HCT116 (cell line): ENCODE measurements at regions not wholly inside any gene's neighbourhood (a gene's known extent, or its start where the extent isn't known, plus 50 kb on each side); places are given as distances from the start of the nearest gene placed in this dataset.

ENCODE experiments used
- ATAC-seq: fragments of 200-7000 bp; cut with Tn5 transposase; 2 replicates; pipeline ENCODE4 v1.9.1; 2020; ENCODE audit warnings: mild to moderate bottlenecking, moderate library complexity
- BruUV-seq: library from RNA; stranded (reverse); fragments of 400-500 nt; replicated peaks from 2 replicates; lab custom pipeline; 2021; lab: Mats Ljungman, UMichigan
- CTCF ChIA-PET: fragments of 300-600 bp; sonication (Branson Sonifier 250); formaldehyde crosslinking; loops from one replicate; lab custom pipeline; 2021; ENCODE audit warnings: antibody characterized with exemption; lab: Charles Lee
- POLR2A ChIA-PET: fragments of 300-600, 350-600 bp; sonication (Branson Sonifier 250); formaldehyde crosslinking; loops from one replicate; lab custom pipeline; 2021; ENCODE audit warnings: antibody characterized with exemption; lab: Charles Lee
- RAD21 ChIA-PET, 2 experiments: fragments of 300-600 bp; sonication (Branson Sonifier 250); formaldehyde crosslinking; loops; one replicate each; lab custom pipeline; 2023; ENCODE audit warnings: low total read pairs in 2 of 2; ENCODE audit not compliant: uncharacterized antibody in 2 of 2, unreplicated experiment in 2 of 2, low non-redundant PET in 1 of 2; lab: Charles Lee
- DNase-seq: peaks from one replicate; pipeline ENCODE4 v3.0.0-alpha.2; 2010; ENCODE audit warnings: low read depth, low spot score
- H2AFZ ChIP-seq: fragments of 200-600 bp; shearing (Covaris generic), sonication (generic); 2 replicates; pipeline ENCODE4 v1.6.1; 2017; ENCODE audit warnings: low read depth, mixed run types, mixed read lengths, antibody characterized with exemption, low read length; ENCODE audit not compliant: poor library complexity, severe bottlenecking
- H3K27ac ChIP-seq: 2 replicates; pipeline ENCODE4 v1.5.1; 2012; ENCODE audit warnings: low read depth, low read length
- H3K27me3 ChIP-seq: fragments of 200-600 bp; sonication (generic); 2 replicates; pipeline ENCODE4 v1.6.1; 2016; ENCODE audit warnings: mixed run types, low read length, mixed read lengths; ENCODE audit not compliant: insufficient read depth
- H3K36me3 ChIP-seq, 2 experiments: fragments of 200-500 bp in 1 of 2; fragments of 200-600 bp in 1 of 2; sonication (Bioruptor generic) in 1 of 2; sonication (generic) in 1 of 2; 2 replicates each; pipeline versions ENCODE4 v1.5.1 to v1.6.1; 2014 to 2016; ENCODE audit warnings: low read length in 2 of 2, inconsistent platforms in 1 of 2, mixed read lengths in 1 of 2, mixed run types in 1 of 2; ENCODE audit not compliant: insufficient read depth in 2 of 2, control insufficient read depth in 1 of 2
- H3K4me1 ChIP-seq, 2 experiments: fragments of 200-600 bp in 1 of 2; sonication (generic) in 1 of 2; 2 replicates each; pipeline versions ENCODE4 v1.5.1 to v1.6.1; 2012 to 2017; ENCODE audit warnings: low read length in 2 of 2, inconsistent platforms in 1 of 2, mild to moderate bottlenecking in 1 of 2, mixed read lengths in 1 of 2, mixed run types in 1 of 2, moderate library complexity in 1 of 2; ENCODE audit not compliant: insufficient read depth in 2 of 2, control insufficient read depth in 1 of 2
- H3K4me2 ChIP-seq: fragments of 200-600 bp; sonication (generic); 2 replicates; pipeline ENCODE4 v1.6.1; 2017; ENCODE audit warnings: mixed run types, low read length, mixed read lengths
- H3K4me3 ChIP-seq, 2 experiments: fragments of 200-600 bp in 1 of 2; sonication (generic) in 1 of 2; replicated peaks in 1 of 2; 2 replicates each; pipeline ENCODE4 v1.5.1; 2011 to 2016; ENCODE audit warnings: low read length in 2 of 2, control low read depth in 1 of 2, low read depth in 1 of 2, mild to moderate bottlenecking in 1 of 2, mixed read lengths in 1 of 2, mixed run types in 1 of 2
- H3K79me2 ChIP-seq: fragments of 200-600 bp; sonication (generic); 2 replicates; pipeline ENCODE4 v1.6.1; 2017; ENCODE audit warnings: mild to moderate bottlenecking, mixed run types, low read length, moderate library complexity, mixed read lengths; ENCODE audit not compliant: insufficient read depth
- H3K9ac ChIP-seq: fragments of 200-600 bp; sonication (generic); 2 replicates; pipeline ENCODE4 v1.6.1; 2016; ENCODE audit warnings: low read length, mixed read lengths
- H3K9me2 ChIP-seq: fragments of 200-600 bp; sonication (generic), shearing (Covaris generic); 2 replicates; pipeline ENCODE4 v1.6.1; 2017; ENCODE audit warnings: mixed run types, mild to moderate bottlenecking, moderate library complexity; ENCODE audit not compliant: insufficient read depth
- H3K9me3 ChIP-seq, 2 experiments: fragments of 200-500 bp in 1 of 2; fragments of 200-600 bp in 1 of 2; sonication (Bioruptor generic) in 1 of 2; sonication (generic) in 1 of 2; 2 replicates each; pipeline ENCODE4 v1.6.1; 2014 to 2017; ENCODE audit warnings: low read length in 2 of 2, mixed read lengths in 2 of 2, inconsistent platforms in 1 of 2, low read depth in 1 of 2, mild to moderate bottlenecking in 1 of 2, mixed run types in 1 of 2, moderate library complexity in 1 of 2; ENCODE audit not compliant: control insufficient read depth in 1 of 2, insufficient read depth in 1 of 2
- H4K20me1 ChIP-seq: fragments of 200-600 bp; sonication (generic), shearing (Covaris generic); 2 replicates; pipeline ENCODE4 v1.6.1; 2017; ENCODE audit warnings: mixed run types, mild to moderate bottlenecking, moderate library complexity; ENCODE audit not compliant: insufficient read depth
- CEBPB ChIP-seq: IDR thresholded peaks from 2 replicates; pipeline ENCODE4 v1.6.1; 2012; ENCODE audit warnings: low read depth
- EGR1 ChIP-seq: IDR thresholded peaks from 2 replicates; pipeline ENCODE4 v1.6.1; 2012; ENCODE audit warnings: low read depth
- ELF1 ChIP-seq: IDR thresholded peaks from 2 replicates; pipeline ENCODE4 v1.6.1; 2012; ENCODE audit warnings: low read depth, borderline replicate concordance
- EZH2 ChIP-seq: fragments of 200-600 bp; sonication (generic); IDR thresholded peaks from 2 replicates; pipeline ENCODE4 v1.6.1; 2017; ENCODE audit warnings: antibody characterized with exemption, mixed run types
- EZH2phosphoT487 ChIP-seq: fragments of 200-600 bp; IDR thresholded peaks from 2 replicates; pipeline ENCODE4 v1.6.1; 2018; ENCODE audit warnings: antibody characterized with exemption, borderline replicate concordance
- FOSL1 ChIP-seq: IDR thresholded peaks from 2 replicates; pipeline ENCODE4 v1.6.1; 2012; ENCODE audit warnings: low read depth
- JUND ChIP-seq: IDR thresholded peaks from 2 replicates; pipeline ENCODE4 v1.6.1; 2012
- POLR2A ChIP-seq: IDR thresholded peaks from 2 replicates; pipeline ENCODE4 v1.7.0; 2011; ENCODE audit warnings: borderline replicate concordance; ENCODE audit not compliant: insufficient read depth, insufficient read length; ENCODE audit errors: extremely low read depth
- POLR2AphosphoS5 ChIP-seq: IDR thresholded peaks from 2 replicates; pipeline ENCODE4 v1.6.1; 2011; ENCODE audit warnings: mild to moderate bottlenecking, low read depth, low read length, moderate library complexity
- RAD21 ChIP-seq: IDR thresholded peaks from 2 replicates; pipeline ENCODE4 v1.6.1; 2012; ENCODE audit warnings: low read depth, mild to moderate bottlenecking
- SIN3A ChIP-seq: IDR thresholded peaks from 2 replicates; pipeline ENCODE4 v1.6.1; 2012; ENCODE audit warnings: low read depth
- SP1 ChIP-seq: IDR thresholded peaks from 2 replicates; pipeline ENCODE4 v1.6.1; 2012; ENCODE audit warnings: low read depth
- SRF ChIP-seq: IDR thresholded peaks from 2 replicates; pipeline ENCODE4 v1.6.1; 2012; ENCODE audit warnings: low read depth
- TCF7L2 ChIP-seq: IDR thresholded peaks from 2 replicates; pipeline ENCODE4 v1.7.0; 2011; ENCODE audit warnings: borderline replicate concordance, inconsistent platforms; ENCODE audit not compliant: insufficient read depth, insufficient read length; ENCODE audit errors: extremely low read depth
- ZNF274 ChIP-seq: fragments of 200-500 bp; sonication (Bioruptor generic); IDR thresholded peaks from 2 replicates; pipeline ENCODE4 v1.6.1; 2014; ENCODE audit warnings: mild to moderate bottlenecking, low read depth, low read length, inconsistent platforms
- intact Hi-C: fragments of 100-400 bp; cut with micrococcal nuclease; formaldehyde crosslinking; loops from 2 replicates; pipeline ENCODE4 v1.10.0; 2022
- TF ChIP-seq, protein P1 (sequence below): IDR thresholded peaks from 2 replicates; pipeline ENCODE4 v1.6.1; 2012; ENCODE audit warnings: low read depth
- TF ChIP-seq, protein P2 (sequence below): IDR thresholded peaks from 2 replicates; pipeline ENCODE4 v1.6.1; 2012

DNA sequence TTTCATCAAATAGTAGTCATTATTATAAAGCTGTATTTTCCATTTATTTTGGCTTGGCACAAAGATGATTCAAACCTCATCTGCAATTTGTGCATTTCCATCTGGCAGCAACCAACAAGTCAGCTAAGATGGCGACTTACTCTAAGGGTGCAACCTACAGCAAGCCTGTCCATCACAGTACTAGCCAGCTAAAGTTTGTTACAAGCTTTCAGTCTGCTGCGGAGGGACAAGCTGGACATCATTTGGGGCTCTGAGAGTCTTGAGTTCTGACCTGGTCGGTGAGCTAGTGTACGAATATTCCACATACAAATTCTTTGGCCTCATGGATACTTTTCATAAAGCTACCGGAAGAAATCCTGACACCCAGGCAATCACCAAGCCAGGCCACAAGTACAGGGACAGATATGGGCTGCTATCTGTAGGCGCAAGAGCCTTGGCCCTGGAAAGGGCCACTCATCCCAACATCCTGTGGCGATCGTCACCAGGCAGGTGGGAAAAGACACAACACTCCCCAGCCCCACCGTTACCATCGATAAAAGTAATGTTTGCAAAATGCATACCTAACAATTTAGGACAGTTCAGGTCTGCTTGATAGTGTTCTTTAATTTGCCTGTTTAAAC lies 307.6 kb downstream of the SKIDA1 start (continued):
- no peak for TF ChIP-seq POLR2A
- TF ChIP-seq SRF = no peak
- TF ChIP-seq FOSL1 = no peak
- TF ChIP-seq EGR1 = no peak
- TF ChIP-seq SP1 = no peak
- no peak for TF ChIP-seq ZNF274
- no peak for TF ChIP-seq RAD21
- no peak for TF ChIP-seq EZH2phosphoT487
- TF ChIP-seq, all 23 proteins: peak for 0

DNA sequence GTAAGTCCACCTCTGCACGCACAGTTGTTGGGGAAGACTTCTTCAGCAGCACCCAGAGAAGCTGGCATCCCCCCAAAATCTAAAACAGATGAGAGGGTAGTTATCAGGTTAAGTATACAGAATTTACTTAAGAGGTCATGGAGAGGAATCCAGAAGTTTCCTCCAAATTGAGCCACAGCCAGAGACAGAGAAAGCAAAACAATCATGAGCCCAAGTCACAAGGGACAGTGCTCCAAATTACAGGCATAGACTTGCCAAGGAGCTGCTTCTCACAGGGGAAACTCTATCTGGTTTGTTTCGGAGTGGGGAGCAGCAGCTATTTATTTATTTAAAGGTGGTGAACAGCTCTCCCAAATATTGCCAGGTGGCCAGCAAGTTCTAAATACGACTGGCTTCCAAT lies 308.4 kb downstream of the SKIDA1 start:
- H3K36me3 ChIP-seq = no peaks in the 10 kb centered on the region
- no peak overlapping the region for H2AFZ ChIP-seq
- ChIA-PET POLR2A (no interaction called here), RAD21 (no interaction called here), CTCF (no interaction called here)
- no peak for ATAC-seq
- no peaks in the 10 kb centered on the region for H3K27me3 ChIP-seq
- H3K4me3 ChIP-seq = no peak overlapping the region
- H4K20me1 ChIP-seq = no peaks in the 10 kb centered on the region
- H3K4me1 ChIP-seq = no peaks in the 10 kb centered on the region
- no peak overlapping the region for H3K9ac ChIP-seq
- DNase-seq = no peak
- intact Hi-C loops = no loop called here
- BruUV-seq = no TSS peak
- no peaks in the 10 kb centered on the region for H3K9me3 ChIP-seq
- H3K79me2 ChIP-seq = no peaks in the 10 kb centered on the region
- no peaks in the 10 kb centered on the region for H3K9me2 ChIP-seq
- no peak for TF ChIP-seq RAD21
- TF ChIP-seq EZH2phosphoT487 = no peak
- TF ChIP-seq, protein P1, sequence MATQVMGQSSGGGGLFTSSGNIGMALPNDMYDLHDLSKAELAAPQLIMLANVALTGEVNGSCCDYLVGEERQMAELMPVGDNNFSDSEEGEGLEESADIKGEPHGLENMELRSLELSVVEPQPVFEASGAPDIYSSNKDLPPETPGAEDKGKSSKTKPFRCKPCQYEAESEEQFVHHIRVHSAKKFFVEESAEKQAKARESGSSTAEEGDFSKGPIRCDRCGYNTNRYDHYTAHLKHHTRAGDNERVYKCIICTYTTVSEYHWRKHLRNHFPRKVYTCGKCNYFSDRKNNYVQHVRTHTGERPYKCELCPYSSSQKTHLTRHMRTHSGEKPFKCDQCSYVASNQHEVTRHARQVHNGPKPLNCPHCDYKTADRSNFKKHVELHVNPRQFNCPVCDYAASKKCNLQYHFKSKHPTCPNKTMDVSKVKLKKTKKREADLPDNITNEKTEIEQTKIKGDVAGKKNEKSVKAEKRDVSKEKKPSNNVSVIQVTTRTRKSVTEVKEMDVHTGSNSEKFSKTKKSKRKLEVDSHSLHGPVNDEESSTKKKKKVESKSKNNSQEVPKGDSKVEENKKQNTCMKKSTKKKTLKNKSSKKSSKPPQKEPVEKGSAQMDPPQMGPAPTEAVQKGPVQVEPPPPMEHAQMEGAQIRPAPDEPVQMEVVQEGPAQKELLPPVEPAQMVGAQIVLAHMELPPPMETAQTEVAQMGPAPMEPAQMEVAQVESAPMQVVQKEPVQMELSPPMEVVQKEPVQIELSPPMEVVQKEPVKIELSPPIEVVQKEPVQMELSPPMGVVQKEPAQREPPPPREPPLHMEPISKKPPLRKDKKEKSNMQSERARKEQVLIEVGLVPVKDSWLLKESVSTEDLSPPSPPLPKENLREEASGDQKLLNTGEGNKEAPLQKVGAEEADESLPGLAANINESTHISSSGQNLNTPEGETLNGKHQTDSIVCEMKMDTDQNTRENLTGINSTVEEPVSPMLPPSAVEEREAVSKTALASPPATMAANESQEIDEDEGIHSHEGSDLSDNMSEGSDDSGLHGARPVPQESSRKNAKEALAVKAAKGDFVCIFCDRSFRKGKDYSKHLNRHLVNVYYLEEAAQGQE = no peak
- no peak for TF ChIP-seq CEBPB
- TF ChIP-seq ELF1 = no peak
- TF ChIP-seq POLR2A = no peak
- TF ChIP-seq JUND = no peak
- no peak for TF ChIP-seq TCF7L2
- TF ChIP-seq EZH2 = no peak
- TF ChIP-seq SRF = no peak
- no peak for TF ChIP-seq SIN3A
- no peak for TF ChIP-seq POLR2AphosphoS5
- TF ChIP-seq, protein P2, sequence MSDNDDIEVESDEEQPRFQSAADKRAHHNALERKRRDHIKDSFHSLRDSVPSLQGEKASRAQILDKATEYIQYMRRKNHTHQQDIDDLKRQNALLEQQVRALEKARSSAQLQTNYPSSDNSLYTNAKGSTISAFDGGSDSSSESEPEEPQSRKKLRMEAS = no peak
- no peak overlapping the region for H3K4me2 ChIP-seq
- no peak overlapping the region for H3K27ac ChIP-seq
